Neural progenitor cell (in vitro differentiated cells): ENCODE measurements at regions not wholly inside any gene's neighbourhood (a gene's known extent, or its start where the extent isn't known, plus 50 kb on each side); places are given as distances from the start of the nearest gene placed in this dataset.

Source experiments
- DNase-seq: peaks from one replicate; pipeline ENCODE4 v3.0.0-alpha.2; 2016; ENCODE audit warnings: low spot score
- H2AFZ ChIP-seq: fragments of 200-600 bp; sonication (generic); replicated peaks from 2 replicates; pipeline ENCODE4 v1.6.1; 2016; ENCODE audit warnings: antibody characterized with exemption
- H3F3A ChIP-seq: fragments of 200-600 bp; sonication (generic); 2 replicates; pipeline ENCODE4 v1.6.1; 2016; ENCODE audit warnings: antibody characterized with exemption, low read depth
- H3K27ac ChIP-seq: fragments of 200-600 bp; sonication (generic); 2 replicates; pipeline ENCODE4 v1.5.1; 2016; ENCODE audit warnings: mild to moderate bottlenecking
- H3K27me3 ChIP-seq: fragments of 200-600 bp; sonication (generic); 2 replicates; pipeline ENCODE4 v1.6.1; 2016; ENCODE audit warnings: mild to moderate bottlenecking, moderate library complexity
- H3K36me3 ChIP-seq: fragments of 200-600 bp; sonication (generic); 2 replicates; pipeline ENCODE4 v1.5.1; 2016
- H3K4me1 ChIP-seq: fragments of 200-600 bp; sonication (generic); 2 replicates; pipeline ENCODE4 v1.6.1; 2016; ENCODE audit warnings: mixed run types
- H3K4me2 ChIP-seq: fragments of 200-600 bp; sonication (generic); 2 replicates; pipeline ENCODE4 v1.6.1; 2016
- H3K4me3 ChIP-seq: fragments of 200-600 bp; sonication (generic); 2 replicates; pipeline ENCODE4 v1.5.1; 2016
- H3K79me2 ChIP-seq: fragments of 200-600 bp; sonication (generic); 2 replicates; pipeline ENCODE4 v1.6.1; 2016; ENCODE audit warnings: low read depth
- H3K9ac ChIP-seq: fragments of 200-600 bp; sonication (generic); 2 replicates; pipeline ENCODE4 v1.6.1; 2016
- H3K9me3 ChIP-seq: fragments of 200-600 bp; sonication (generic); 2 replicates; pipeline ENCODE4 v1.5.1; 2016; ENCODE audit warnings: low read depth
- H4K20me1 ChIP-seq: fragments of 200-600 bp; sonication (generic); 2 replicates; pipeline ENCODE4 v1.6.1; 2016; ENCODE audit warnings: low read depth
- H3K27ac Mint-ChIP-seq: 3 replicates; pipeline ENCODE4 v1.8.0; 2021; ENCODE audit warnings: mixed read lengths
- H3K27me3 Mint-ChIP-seq: 2 replicates; pipeline ENCODE4 v1.8.0; 2022; ENCODE audit warnings: low read depth, mild to moderate bottlenecking, inconsistent platforms, moderate library complexity, mixed read lengths; ENCODE audit not compliant: insufficient read depth
- H3K36me3 Mint-ChIP-seq: 3 replicates; pipeline ENCODE4 v1.8.0; 2021; ENCODE audit warnings: mixed read lengths
- H3K4me1 Mint-ChIP-seq: 3 replicates; pipeline ENCODE4 v1.8.0; 2021; ENCODE audit warnings: mixed read lengths
- H3K4me3 Mint-ChIP-seq: 3 replicates; pipeline ENCODE4 v1.8.0; 2021; ENCODE audit warnings: mild to moderate bottlenecking, moderate library complexity, mixed read lengths
- H3K9me3 Mint-ChIP-seq: 3 replicates; pipeline ENCODE4 v1.8.0; 2020; ENCODE audit warnings: mixed read lengths
- CTCF ChIP-seq: fragments of 200-600 bp; sonication (generic); IDR thresholded peaks from 2 replicates; pipeline ENCODE4 v1.5.1; 2017; ENCODE audit warnings: antibody characterized with exemption, mild to moderate bottlenecking
- EZH2 ChIP-seq: fragments of 200-600 bp; sonication (generic); IDR thresholded peaks from 2 replicates; pipeline ENCODE4 v1.6.1; 2017; ENCODE audit warnings: antibody characterized with exemption, mild to moderate bottlenecking, moderate library complexity
- EZH2phosphoT487 ChIP-seq: fragments of 200-600 bp; sonication (generic); IDR thresholded peaks from 2 replicates; pipeline ENCODE4 v1.6.1; 2017; ENCODE audit warnings: antibody characterized with exemption

- no peaks in the 10 kb centered on the region for H3F3A ChIP-seq
- Mint-ChIP-seq H3K27ac (peak overlapping the region; percentile 37), H3K27me3 (peaks cover 3% of the 10 kb centered on the region), H3K9me3 (no peaks in the 10 kb centered on the region), H3K36me3 (no peaks in the 10 kb centered on the region), H3K4me3 (no peak overlapping the region), H3K4me1 (peaks cover 7% of the 10 kb centered on the region)
- H3K9ac ChIP-seq: no peak overlapping the region
- H3K4me3 ChIP-seq: no peak overlapping the region
- no peak for DNase-seq
- H3K9me3 ChIP-seq: no peaks in the 10 kb centered on the region
- no peak overlapping the region for H3K27ac ChIP-seq
- H3K4me1 ChIP-seq: no peaks in the 10 kb centered on the region
- TF ChIP-seq EZH2phosphoT487: no peak
- TF ChIP-seq EZH2: no peak
- no peak for TF ChIP-seq CTCF
- H3K4me2 ChIP-seq: no peak overlapping the region
- H3K36me3 ChIP-seq: no peaks in the 10 kb centered on the region
- H2AFZ ChIP-seq: no peak overlapping the region
- no peaks in the 10 kb centered on the region for H3K79me2 ChIP-seq
- H3K27me3 ChIP-seq: no peaks in the 10 kb centered on the region
- no peaks in the 10 kb centered on the region for H4K20me1 ChIP-seq
Measured at GRCh38 chr16:55088098-55088497, 157.4 kb downstream of the IRX5 start.

DNA sequence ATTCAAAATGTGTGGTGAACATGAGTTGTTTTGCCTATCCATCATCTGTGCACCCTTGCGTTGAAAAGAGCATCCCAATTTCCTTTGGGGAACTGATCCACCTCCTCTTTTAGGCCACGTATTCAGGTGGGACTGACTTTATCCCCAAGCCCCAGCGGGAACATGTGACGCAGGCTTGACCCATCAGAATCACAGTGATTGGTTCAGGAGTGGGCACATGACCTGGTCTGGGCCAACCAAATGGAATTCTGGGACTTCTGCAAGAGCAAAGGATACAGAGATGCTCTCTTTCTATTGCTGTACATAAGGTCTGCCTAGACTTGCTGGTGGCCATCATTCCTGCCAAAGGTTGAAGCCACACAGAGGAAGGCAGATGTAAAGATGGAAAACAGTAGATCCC, 158.9 kb downstream of the IRX5 start:
- no peaks in the 10 kb centered on the region for H3K36me3 ChIP-seq
- Mint-ChIP-seq H3K4me3 (no peak overlapping the region), H3K27ac (no peak overlapping the region), H3K4me1 (peaks cover 7% of the 10 kb centered on the region), H3K36me3 (no peaks in the 10 kb centered on the region), H3K9me3 (no peaks in the 10 kb centered on the region), H3K27me3 (peaks cover 3% of the 10 kb centered on the region)
- H3K79me2 ChIP-seq: no peaks in the 10 kb centered on the region
- no peak overlapping the region for H2AFZ ChIP-seq
- H3F3A ChIP-seq: no peaks in the 10 kb centered on the region
- TF ChIP-seq EZH2phosphoT487 (no peak), CTCF (no peak), EZH2 (no peak)
- H3K27me3 ChIP-seq: no peaks in the 10 kb centered on the region
- no peak overlapping the region for H3K4me3 ChIP-seq
- H3K4me2 ChIP-seq: no peak overlapping the region
- H3K27ac ChIP-seq: no peak overlapping the region
- DNase-seq: no peak
- no peaks in the 10 kb centered on the region for H3K9me3 ChIP-seq
- no peak overlapping the region for H3K9ac ChIP-seq
- no peaks in the 10 kb centered on the region for H4K20me1 ChIP-seq
- H3K4me1 ChIP-seq: no peaks in the 10 kb centered on the region

DNA sequence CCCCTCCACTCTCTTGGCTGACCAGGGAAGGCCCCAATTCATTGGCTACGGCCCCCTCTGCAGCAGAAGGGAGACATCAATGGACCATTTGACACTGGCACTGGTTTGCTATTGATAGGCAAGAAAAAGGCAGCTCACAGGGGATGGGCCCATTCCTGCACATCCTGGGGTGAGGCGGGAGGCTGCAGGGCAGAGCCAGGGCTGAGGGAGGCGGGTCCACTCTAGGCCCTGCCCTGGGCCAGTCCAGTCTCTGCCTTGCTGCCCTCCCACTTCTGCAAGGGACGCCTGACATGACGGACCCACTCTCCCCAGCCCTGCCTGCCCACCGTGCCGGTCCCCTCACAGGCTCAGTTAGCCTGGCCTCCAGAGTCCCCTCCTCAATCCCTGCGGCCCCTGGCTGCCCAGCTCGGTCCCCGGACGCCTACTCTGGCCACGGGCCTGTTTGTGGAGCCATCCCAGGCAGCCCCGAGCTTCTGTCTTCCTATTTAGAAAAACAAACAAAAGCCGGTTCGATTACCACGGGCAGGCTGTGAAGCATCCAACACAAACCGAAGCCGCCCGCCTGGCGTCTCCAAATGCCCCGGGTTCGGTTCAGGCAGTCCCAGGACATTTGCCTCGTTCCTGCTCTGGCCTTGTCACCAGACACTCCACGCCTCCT, 160.7 kb downstream of the IRX5 start:
- Mint-ChIP-seq H3K4me1 (peaks cover 4% of the 10 kb centered on the region), H3K27ac (no peak overlapping the region), H3K36me3 (no peaks in the 10 kb centered on the region), H3K4me3 (no peak overlapping the region), H3K27me3 (no peaks in the 10 kb centered on the region), H3K9me3 (no peaks in the 10 kb centered on the region)
- H3K36me3 ChIP-seq: no peaks in the 10 kb centered on the region
- H3F3A ChIP-seq: no peaks in the 10 kb centered on the region
- H3K27ac ChIP-seq: no peak overlapping the region
- no peak overlapping the region for H3K4me3 ChIP-seq
- H3K4me1 ChIP-seq: no peaks in the 10 kb centered on the region
- TF ChIP-seq EZH2phosphoT487 (no peak), CTCF (no peak), EZH2 (no peak)
- no peaks in the 10 kb centered on the region for H3K9me3 ChIP-seq
- H2AFZ ChIP-seq: no peak overlapping the region
- no peaks in the 10 kb centered on the region for H3K27me3 ChIP-seq
- H3K79me2 ChIP-seq: no peaks in the 10 kb centered on the region
- no peak for DNase-seq
- no peak overlapping the region for H3K9ac ChIP-seq
- H4K20me1 ChIP-seq: no peaks in the 10 kb centered on the region
- no peak overlapping the region for H3K4me2 ChIP-seq
